ENCODE measurements at regions not wholly inside any gene's neighbourhood (a gene's known extent, or its start where the extent isn't known, plus 50 kb on each side); places are given as distances from the start of the nearest gene placed in this dataset.
"Not testable (repeated sequence)": the region's sequence is repeated elsewhere in the genome, so short reads cannot be mapped to it uniquely, and the experiment has no call there.

GRCh38 chr5:163696579-163696887, 191.1 kb downstream of the MAT2B start:
- no peak for DNase-seq

- no peak for DNase-seq
Measured at GRCh38 chr5:163706053-163706771, 200.8 kb downstream of the MAT2B start.

GRCh38 chr5:163712011-163712410, 206.6 kb downstream of the MAT2B start:
- no peak for DNase-seq

- DNase-seq = no peak
Measured at GRCh38 chr5:163718272-163718671, 212.9 kb downstream of the MAT2B start.

GRCh38 chr5:163724305-163724704, 218.9 kb downstream of the MAT2B start:
- DNase-seq = no peak

GRCh38 chr5:163727028-163727427, 221.6 kb downstream of the MAT2B start:
- DNase-seq = peak in 3 of 14 donors; percentile 10 to 37 (median 28)

- no peak for DNase-seq
Measured at GRCh38 chr5:163730206-163730756, 224.9 kb downstream of the MAT2B start.

- DNase-seq = no peak
Measured at GRCh38 chr5:163731256-163731655, 225.8 kb downstream of the MAT2B start.

GRCh38 chr5:163735069-163735468, 229.7 kb downstream of the MAT2B start:
- no peak for DNase-seq

- no peak for DNase-seq
Measured at GRCh38 chr5:163747586-163747985, 242.2 kb downstream of the MAT2B start.

- DNase-seq = no peak
Measured at GRCh38 chr5:163748934-163749333, 243.5 kb downstream of the MAT2B start.

- DNase-seq = not testable (repeated sequence)
Measured at GRCh38 chr5:163750415-163750814, 245.0 kb downstream of the MAT2B start.

GRCh38 chr5:163755505-163755904, 250.1 kb downstream of the MAT2B start:
- DNase-seq = no peak

GRCh38 chr5:163756170-163756569, 250.8 kb downstream of the MAT2B start:
- DNase-seq = no peak

GRCh38 chr5:163757344-163757743, 251.9 kb downstream of the MAT2B start:
- no peak for DNase-seq

GRCh38 chr5:163758283-163758711, 252.9 kb downstream of the MAT2B start:
- DNase-seq = no peak

GRCh38 chr5:163759000-163759704, 253.7 kb downstream of the MAT2B start:
- no peak for DNase-seq

GRCh38 chr5:163760498-163760897, 255.1 kb downstream of the MAT2B start:
- DNase-seq = no peak

GRCh38 chr5:163766936-163767670, 261.7 kb downstream of the MAT2B start:
- no peak for DNase-seq

GRCh38 chr5:163770625-163771024, 265.2 kb downstream of the MAT2B start:
- DNase-seq = no peak

- DNase-seq = no peak
Measured at GRCh38 chr5:163772241-163772640, 266.8 kb downstream of the MAT2B start.

GRCh38 chr5:163772644-163773043, 267.2 kb downstream of the MAT2B start:
- no peak for DNase-seq

- DNase-seq = no peak
Measured at GRCh38 chr5:163773226-163773625, 267.8 kb downstream of the MAT2B start.
